ENCODE measurements at regions not wholly inside any gene's neighbourhood (a gene's known extent, or its start where the extent isn't known, plus 50 kb on each side); places are given as distances from the start of the nearest gene placed in this dataset.

GRCh38 chr10:36187380-36188079 is 545.4 kb upstream of the FZD8 start:
- Histone ChIP-seq H3K9me3 (replicated peaks in 1 of 2; ENCODE audit: control insufficient read depth in 1 of 2, insufficient read depth in 1 of 2, low read length in 2 of 2) (peaks cover 12 to 13% of the 10 kb centered on the region in 2 donors), H3K79me2 (ENCODE audit: insufficient read depth, low read length) (no peaks in the 10 kb centered on the region), H3K4me3 (replicated peaks in 1 of 3; ENCODE audit: low read depth in 2 of 3, low read length in 3 of 3) (no peak overlapping the region), H3K27ac (ENCODE audit: low read depth in 1 of 2, low read length in 2 of 2) (no peak overlapping the region), H3K4me1 (ENCODE audit: control insufficient read depth in 1 of 2, insufficient read depth in 2 of 2, low read length in 2 of 2) (no peaks in the 10 kb centered on the region), H3K9ac (ENCODE audit: insufficient read depth, low read length, poor library complexity, severe bottlenecking) (no peak overlapping the region), H3K36me3 (replicated peaks in 1 of 2; ENCODE audit: control insufficient read depth in 1 of 2, insufficient read depth in 2 of 2, low read length in 2 of 2) (no peaks in the 10 kb centered on the region), H4K20me1 (ENCODE audit: insufficient read depth, low read length) (no peaks in the 10 kb centered on the region), H2AFZ (ENCODE audit: insufficient read depth, low read depth, low read length, poor library complexity, severe bottlenecking) (no peak overlapping the region), H3K4me2 (replicated peaks; ENCODE audit: extremely low read depth, low read length, poor library complexity, severe bottlenecking) (no peak overlapping the region), H3K27me3 (ENCODE audit: control insufficient read depth in 2 of 2, insufficient read depth in 2 of 2, low read length in 2 of 2) (no peaks in the 10 kb centered on the region)
- intact Hi-C loops (cut with micrococcal nuclease), result no loop called here
- Mint-ChIP-seq H3K9me3 (peaks cover 5 to 24% (median 13%) of the 10 kb centered on the region in 7 donors), H3K4me3 (no peak overlapping the region), H3K27me3 (ENCODE audit: low read depth in 3 of 3) (peaks cover 0 to 1% (median 0%) of the 10 kb centered on the region in 3 donors), H3K27ac (no peak overlapping the region), H3K4me1 (no peaks in the 10 kb centered on the region), H3K36me3 (no peaks in the 10 kb centered on the region)
- DNase-seq, result no peak
- no peak for TF ChIP-seq CTCF (IDR thresholded peaks at IDR 0.05)
- 90% methylated on average over 5 of the region's 6 CpGs for WGBS (ENCODE audit: insufficient coverage)

GRCh38 chr10:36185097-36185496 is 543.0 kb upstream of the FZD8 start:
- H3K27ac ChIP-seq (ENCODE audit: low read depth in 1 of 2, low read length in 2 of 2), result no peak overlapping the region
- H3K9me3 ChIP-seq (replicated peaks in 1 of 2; ENCODE audit: control insufficient read depth in 1 of 2, insufficient read depth in 1 of 2, low read length in 2 of 2), result peaks cover 5 to 10% of the 10 kb centered on the region in 2 donors
- H2AFZ ChIP-seq (ENCODE audit: insufficient read depth, low read depth, low read length, poor library complexity, severe bottlenecking), result no peak overlapping the region
- DNase-seq, result no peak
- no peaks in the 10 kb centered on the region for H3K27me3 ChIP-seq (ENCODE audit: control insufficient read depth in 2 of 2, insufficient read depth in 2 of 2, low read length in 2 of 2)
- no peak overlapping the region for H3K4me3 Mint-ChIP-seq
- TF ChIP-seq CTCF (IDR thresholded peaks at IDR 0.05), result no peak
- no peaks in the 10 kb centered on the region for H3K4me1 Mint-ChIP-seq
- H3K36me3 ChIP-seq (replicated peaks in 1 of 2; ENCODE audit: control insufficient read depth in 1 of 2, insufficient read depth in 2 of 2, low read length in 2 of 2), result no peaks in the 10 kb centered on the region
- intact Hi-C loops (cut with micrococcal nuclease), result no loop called here
- 90% methylated on average over 6 of the region's 6 CpGs for WGBS (ENCODE audit: insufficient coverage)
- H3K27me3 Mint-ChIP-seq (ENCODE audit: low read depth in 3 of 3), result peaks cover 0 to 1% (median 0%) of the 10 kb centered on the region in 3 donors
- H4K20me1 ChIP-seq (ENCODE audit: insufficient read depth, low read length), result no peaks in the 10 kb centered on the region
- peaks cover 0 to 18% (median 7%) of the 10 kb centered on the region in 7 donors for H3K9me3 Mint-ChIP-seq
- H3K4me3 ChIP-seq (replicated peaks in 1 of 3; ENCODE audit: low read depth in 2 of 3, low read length in 3 of 3), result no peak overlapping the region
- no peak overlapping the region for H3K4me2 ChIP-seq (replicated peaks; ENCODE audit: extremely low read depth, low read length, poor library complexity, severe bottlenecking)
- H3K79me2 ChIP-seq (ENCODE audit: insufficient read depth, low read length), result no peaks in the 10 kb centered on the region
- no peak overlapping the region for H3K27ac Mint-ChIP-seq
- no peaks in the 10 kb centered on the region for H3K36me3 Mint-ChIP-seq
- no peak overlapping the region for H3K9ac ChIP-seq (ENCODE audit: insufficient read depth, low read length, poor library complexity, severe bottlenecking)
- H3K4me1 ChIP-seq (ENCODE audit: control insufficient read depth in 1 of 2, insufficient read depth in 2 of 2, low read length in 2 of 2), result no peaks in the 10 kb centered on the region
